ENCODE measurements at regions not wholly inside any gene's neighbourhood (a gene's known extent, or its start where the extent isn't known, plus 50 kb on each side); places are given as distances from the start of the nearest gene placed in this dataset.

DNA sequence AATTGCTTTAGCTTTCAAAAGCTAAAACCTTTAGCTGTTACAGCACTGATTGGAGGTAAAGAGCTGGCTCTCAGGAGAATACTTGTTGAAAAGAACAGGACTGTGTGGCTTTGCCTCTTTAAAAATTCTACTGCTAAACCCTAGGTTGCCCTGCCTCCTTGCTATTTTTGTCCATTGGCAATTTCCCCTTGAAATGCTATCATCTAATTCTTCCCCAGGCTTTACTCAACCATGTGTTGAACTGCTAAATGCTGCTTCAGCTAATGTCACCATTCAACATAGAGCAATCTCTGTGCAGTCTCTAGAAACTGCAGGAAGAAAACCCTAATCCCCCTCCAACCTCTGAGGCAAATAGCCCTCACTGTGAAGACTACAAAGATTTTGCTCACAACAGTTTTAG lies 203.7 kb upstream of the ARX start:
- no peak for DNase-seq

- no peak for DNase-seq
Observed at GRCh38 chrX:25213611-25214010, 197.8 kb upstream of the ARX start.

- DNase-seq, result no peak
Observed at GRCh38 chrX:25207803-25208475, 192.2 kb upstream of the ARX start.

DNA sequence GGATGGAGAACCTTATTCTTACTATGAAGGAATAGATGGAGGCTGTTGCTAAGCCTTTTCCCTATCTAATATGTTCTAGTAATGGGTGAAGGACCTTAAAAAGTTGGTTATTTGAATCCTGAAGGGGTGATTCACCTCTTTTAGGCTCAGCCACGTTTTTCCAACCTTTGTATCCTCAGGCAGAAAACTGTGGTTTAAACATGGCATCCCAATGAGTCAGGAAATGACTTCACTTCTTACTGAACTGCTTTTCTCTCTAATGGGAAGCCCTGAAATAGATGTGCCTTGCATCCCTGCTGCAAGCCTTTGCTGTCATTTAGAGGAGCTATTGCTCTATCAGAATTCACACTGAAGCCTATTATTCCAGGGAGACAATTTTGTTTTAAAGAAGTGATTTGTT lies 191.0 kb upstream of the ARX start:
- DNase-seq, result no peak

GRCh38 chrX:25204182-25204581 lies 188.4 kb upstream of the ARX start:
- DNase-seq, result no peak

GRCh38 chrX:25202827-25203226 lies 187.1 kb upstream of the ARX start:
- DNase-seq, result no peak

DNA sequence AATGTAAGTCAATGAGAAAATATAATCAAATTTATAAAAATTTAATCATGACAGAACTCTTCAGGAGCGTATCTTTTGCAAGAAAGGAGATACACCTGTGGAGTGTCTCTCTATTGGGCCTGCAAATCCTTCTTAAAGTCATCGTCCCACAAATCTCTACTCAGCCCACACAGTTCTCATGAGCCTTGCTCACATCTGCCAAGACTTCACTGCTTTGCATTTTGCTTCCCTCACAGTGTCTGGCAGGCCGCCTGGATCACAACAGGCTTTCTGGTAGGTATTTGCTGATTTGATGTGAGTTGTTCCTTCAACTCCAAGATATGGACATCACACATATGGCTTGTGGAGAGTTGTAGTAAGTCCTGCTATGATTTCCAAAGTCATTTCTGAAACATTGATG lies 183.1 kb upstream of the ARX start:
- no peak for DNase-seq

GRCh38 chrX:25198253-25198652 lies 182.5 kb upstream of the ARX start:
- no peak for DNase-seq

- DNase-seq, result no peak
Observed at GRCh38 chrX:25196221-25196620, 180.5 kb upstream of the ARX start.

GRCh38 chrX:25191403-25191802 lies 175.6 kb upstream of the ARX start:
- no peak for DNase-seq

DNA sequence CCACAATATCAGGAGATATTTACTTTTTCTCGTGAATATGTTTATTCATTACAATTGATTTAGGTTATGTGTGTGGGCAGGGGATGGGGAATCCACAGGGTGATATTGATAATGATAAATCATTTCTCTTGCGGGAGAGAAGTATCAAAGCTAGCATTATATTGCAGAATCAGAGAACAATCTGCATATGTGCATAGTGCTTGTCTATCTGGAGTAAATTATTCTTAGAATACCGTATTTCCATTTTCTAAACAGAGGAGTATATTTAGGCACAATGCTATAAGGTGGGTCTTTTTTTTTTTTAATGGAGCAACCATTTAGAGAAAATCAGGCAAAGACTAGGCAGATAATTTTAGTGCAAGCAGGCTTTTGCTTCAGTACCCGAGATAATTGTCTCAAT lies 166.0 kb upstream of the ARX start:
- DNase-seq, result no peak

- DNase-seq, result no peak
Observed at GRCh38 chrX:25180242-25180641, 164.5 kb upstream of the ARX start.

DNA sequence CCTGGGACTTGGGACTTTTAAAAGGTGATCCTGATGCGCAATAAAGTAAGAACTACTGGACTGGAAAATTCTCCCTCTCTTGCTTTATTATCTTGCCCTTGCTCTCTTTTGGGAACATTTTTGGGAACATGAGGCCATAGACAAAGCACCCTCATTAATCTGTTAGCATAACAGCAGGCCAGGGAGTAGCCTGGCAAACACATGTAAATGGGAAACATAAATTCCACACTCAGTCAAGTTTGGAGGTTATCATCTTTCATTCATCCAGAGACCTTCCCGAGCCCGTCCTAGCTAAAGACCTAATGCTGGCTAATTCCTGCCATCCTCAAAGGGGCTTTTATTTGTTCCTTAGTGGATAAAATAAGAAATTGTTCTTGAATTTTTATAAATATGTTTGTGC lies 162.8 kb upstream of the ARX start:
- no peak for DNase-seq

DNA sequence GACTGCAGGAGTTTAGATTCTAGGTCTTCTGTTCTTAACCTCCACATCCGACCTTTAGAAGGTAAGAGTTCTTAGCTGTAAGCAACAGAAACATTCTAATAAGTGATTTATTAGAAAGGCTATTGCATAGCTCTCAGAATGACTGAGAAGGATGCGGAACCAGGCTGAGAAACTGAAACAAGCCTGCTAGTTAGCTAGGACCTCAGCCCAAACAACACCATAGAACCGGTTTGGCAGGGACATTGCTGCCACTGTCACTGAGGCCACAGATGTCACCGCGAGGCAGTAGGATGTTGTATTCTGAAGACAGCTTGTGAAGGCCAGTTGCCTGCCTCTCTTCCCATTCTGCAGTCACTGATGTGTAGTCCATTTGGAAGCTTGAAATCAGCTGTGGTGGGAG lies 160.0 kb upstream of the ARX start:
- DNase-seq, result no peak

GRCh38 chrX:25175171-25175570 lies 159.4 kb upstream of the ARX start:
- no peak for DNase-seq

- DNase-seq, result no peak
Observed at GRCh38 chrX:25166546-25166945, 150.8 kb upstream of the ARX start.

DNA sequence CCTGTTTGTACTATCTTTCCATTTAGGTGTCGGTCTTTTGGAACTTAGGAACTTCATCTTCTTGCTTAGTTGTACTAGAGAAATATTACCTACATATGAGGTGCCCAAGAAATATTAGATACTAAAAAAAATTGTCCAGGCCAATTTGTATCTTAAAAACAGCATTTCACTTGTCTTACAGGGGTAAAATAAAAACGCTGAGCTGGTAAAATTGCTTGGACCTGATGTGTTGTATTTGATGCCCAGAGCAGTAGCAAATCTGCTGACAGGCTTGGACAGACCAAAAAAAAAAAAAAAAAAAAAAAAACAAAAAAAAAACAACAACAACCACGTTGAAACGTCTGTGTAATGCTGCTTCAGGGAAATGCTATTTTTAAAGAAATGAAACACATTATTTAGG lies 150.4 kb upstream of the ARX start:
- DNase-seq, result no peak

DNA sequence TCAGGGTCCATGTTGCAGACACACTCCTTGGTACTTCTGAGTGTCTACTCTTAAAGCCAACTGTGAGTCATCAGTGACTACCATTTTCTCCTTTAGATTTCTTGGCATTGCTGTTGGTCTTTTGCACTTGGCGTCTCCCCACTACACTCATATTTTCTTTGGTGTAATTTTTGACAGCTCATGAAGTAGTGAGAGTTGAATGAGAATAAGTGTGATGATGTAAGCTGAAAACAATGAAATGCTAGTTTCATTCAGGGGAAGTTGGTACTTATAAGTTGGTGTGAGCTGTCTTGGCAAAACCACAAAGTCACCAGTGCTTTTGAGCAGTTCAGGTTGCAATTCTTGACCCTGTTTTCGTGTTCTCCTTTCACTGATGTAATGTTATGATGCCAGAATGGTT lies 142.9 kb upstream of the ARX start:
- no peak for DNase-seq

GRCh38 chrX:25156832-25157231 lies 141.1 kb upstream of the ARX start:
- DNase-seq, result no peak

- no peak for DNase-seq
Observed at GRCh38 chrX:25156323-25156722, 140.6 kb upstream of the ARX start.

GRCh38 chrX:25154168-25154567 lies 138.4 kb upstream of the ARX start:
- no peak for DNase-seq

DNA sequence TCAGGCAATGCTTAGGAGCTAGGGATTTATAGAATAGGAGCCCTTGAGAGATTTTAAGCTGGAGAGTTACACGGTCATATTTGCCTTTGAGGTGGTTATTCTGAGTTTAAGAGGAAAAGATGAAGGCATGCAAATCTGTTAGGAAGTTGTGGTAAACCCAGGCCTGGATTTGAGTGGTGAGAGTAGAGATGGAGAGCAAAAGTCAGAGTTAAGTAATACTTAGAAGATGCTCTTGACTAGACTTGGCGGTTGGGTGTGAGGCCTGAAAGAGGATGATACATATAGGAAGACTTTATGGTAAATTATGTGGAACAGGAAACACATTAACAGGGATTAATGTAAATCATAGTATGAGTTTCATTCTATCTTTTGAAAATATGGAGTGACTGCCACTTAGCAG lies 136.0 kb upstream of the ARX start:
- no peak for DNase-seq

DNA sequence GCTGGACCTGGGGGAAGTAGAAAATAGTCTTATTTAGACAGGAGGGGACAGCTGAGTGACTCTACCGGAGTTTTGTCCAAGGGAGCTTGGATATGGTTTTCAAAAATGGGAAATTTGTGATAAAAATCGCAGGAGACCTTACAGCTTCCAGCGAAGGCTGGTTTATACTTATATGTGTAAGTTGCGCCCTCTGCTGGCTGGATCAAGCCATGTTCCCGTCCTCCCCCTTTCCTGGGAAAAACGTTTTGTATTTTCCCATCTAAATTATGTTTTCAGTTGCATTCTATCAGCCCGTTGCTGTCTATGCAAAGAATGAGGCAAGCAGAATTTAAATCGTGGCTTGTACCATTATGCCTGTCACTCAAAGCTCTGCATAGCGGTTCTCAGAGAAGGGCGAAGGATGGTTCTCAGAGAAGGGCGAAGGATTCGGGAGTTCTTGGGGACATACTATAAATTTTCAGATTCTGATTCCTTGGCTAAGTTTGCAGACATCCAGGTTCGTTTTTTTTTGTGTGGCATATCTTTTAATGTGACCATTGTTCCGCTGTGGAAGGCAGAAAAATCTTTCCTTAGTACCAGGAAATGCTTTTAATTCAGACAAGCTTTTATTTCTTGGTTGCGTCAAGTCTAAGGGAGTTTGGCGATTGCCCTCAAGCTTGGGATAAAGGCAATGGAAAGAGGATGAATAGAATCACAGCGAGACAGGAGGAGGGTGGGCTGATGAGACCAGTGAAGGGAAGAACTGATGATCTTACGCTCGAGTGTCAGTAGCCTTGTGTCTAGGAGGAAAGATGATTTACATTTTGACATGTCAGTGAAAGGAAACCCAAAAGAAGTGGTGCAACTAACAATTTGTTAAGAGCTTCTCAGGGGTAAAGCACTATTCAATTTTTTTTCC lies 128.5 kb upstream of the ARX start:
- DNase-seq, result peak in 8 of 14 donors; percentile 0 to 18 (median 12)

GRCh38 chrX:25143596-25143995 lies 127.8 kb upstream of the ARX start:
- no peak for DNase-seq
